Activated CD4-positive, alpha-beta T cell treated with anti-CD3 and anti-CD28 coated beads, Interleukin-2, amount 10 ng/mL, durations not matched to agents 7 days and 5 days (primary cell): ENCODE measurements at regions not wholly inside any gene's neighbourhood (a gene's known extent, or its start where the extent isn't known, plus 50 kb on each side); places are given as distances from the start of the nearest gene placed in this dataset.

Experiments
- CTCF ChIA-PET: fragments of 350-600 bp; sonication (Branson Sonifier 250); formaldehyde crosslinking; loops from one replicate; lab custom pipeline; 2021; ENCODE audit warnings: antibody characterized with exemption; lab: Charles Lee
- POLR2A ChIA-PET: fragments of 350-600 bp; sonication (Branson Sonifier 250); formaldehyde crosslinking; loops from one replicate; lab custom pipeline; 2021; ENCODE audit warnings: antibody characterized with exemption; lab: Charles Lee
- DNase-seq: peaks from one replicate; pipeline ENCODE4 v3.0.0-alpha.2; 2020
- H3K27ac Mint-ChIP-seq: one replicate; pipeline ENCODE4 v1.8.0; 2021; ENCODE audit warnings: mild to moderate bottlenecking, moderate library complexity, mixed read lengths
- H3K27me3 Mint-ChIP-seq: one replicate; pipeline ENCODE4 v1.8.0; 2021; ENCODE audit warnings: mixed read lengths
- H3K36me3 Mint-ChIP-seq: one replicate; pipeline ENCODE4 v1.8.0; 2021; ENCODE audit warnings: low read depth, mixed read lengths
- H3K4me1 Mint-ChIP-seq: one replicate; pipeline ENCODE4 v1.8.0; 2021; ENCODE audit warnings: mixed read lengths
- H3K4me3 Mint-ChIP-seq: one replicate; pipeline ENCODE4 v1.8.0; 2021; ENCODE audit warnings: mild to moderate bottlenecking, moderate library complexity, mixed read lengths
- H3K9me3 Mint-ChIP-seq: one replicate; pipeline ENCODE4 v1.8.0; 2021; ENCODE audit warnings: mixed read lengths

- no peak for DNase-seq
- no peaks in the 10 kb centered on the region for H3K9me3 Mint-ChIP-seq
- CTCF ChIA-PET, result no interaction called here
- H3K36me3 Mint-ChIP-seq, result no peaks in the 10 kb centered on the region
- H3K27me3 Mint-ChIP-seq, result peaks cover 3% of the 10 kb centered on the region
- H3K27ac Mint-ChIP-seq, result no peak overlapping the region
- no peaks in the 10 kb centered on the region for H3K4me1 Mint-ChIP-seq
- POLR2A ChIA-PET, result no interaction called here
- H3K4me3 Mint-ChIP-seq, result no peak overlapping the region
Measured at GRCh38 chr12:28949184-28949583, 199.9 kb upstream of the FAR2 start.

GRCh38 chr12:28950049-28950448 is 199.0 kb upstream of the FAR2 start:
- DNase-seq, result no peak
- POLR2A ChIA-PET, result no interaction called here
- H3K4me3 Mint-ChIP-seq, result no peak overlapping the region
- CTCF ChIA-PET, result no interaction called here
- H3K4me1 Mint-ChIP-seq, result no peaks in the 10 kb centered on the region
- no peaks in the 10 kb centered on the region for H3K9me3 Mint-ChIP-seq
- H3K27me3 Mint-ChIP-seq, result peaks cover 3% of the 10 kb centered on the region
- no peak overlapping the region for H3K27ac Mint-ChIP-seq
- H3K36me3 Mint-ChIP-seq, result no peaks in the 10 kb centered on the region

GRCh38 chr12:28951935-28952334 is 197.1 kb upstream of the FAR2 start:
- Mint-ChIP-seq H3K27ac (no peak overlapping the region), H3K9me3 (no peaks in the 10 kb centered on the region), H3K4me1 (no peaks in the 10 kb centered on the region), H3K4me3 (no peak overlapping the region), H3K27me3 (peaks cover 3% of the 10 kb centered on the region), H3K36me3 (no peaks in the 10 kb centered on the region)
- CTCF ChIA-PET, result no interaction called here
- DNase-seq, result no peak
- POLR2A ChIA-PET, result no interaction called here

- no peaks in the 10 kb centered on the region for H3K9me3 Mint-ChIP-seq
- H3K27me3 Mint-ChIP-seq, result peaks cover 7% of the 10 kb centered on the region
- CTCF ChIA-PET, result no interaction called here
- POLR2A ChIA-PET, result no interaction called here
- no peak overlapping the region for H3K4me3 Mint-ChIP-seq
- DNase-seq, result no peak
- H3K27ac Mint-ChIP-seq, result no peak overlapping the region
- no peaks in the 10 kb centered on the region for H3K36me3 Mint-ChIP-seq
- no peaks in the 10 kb centered on the region for H3K4me1 Mint-ChIP-seq
Measured at GRCh38 chr12:28954333-28954732, 194.7 kb upstream of the FAR2 start.

GRCh38 chr12:28955491-28955890 is 193.6 kb upstream of the FAR2 start:
- Mint-ChIP-seq H3K4me3 (no peak overlapping the region), H3K9me3 (no peaks in the 10 kb centered on the region), H3K27me3 (peaks cover 6% of the 10 kb centered on the region), H3K36me3 (no peaks in the 10 kb centered on the region), H3K4me1 (no peaks in the 10 kb centered on the region), H3K27ac (no peak overlapping the region)
- ChIA-PET POLR2A (no interaction called here), CTCF (no interaction called here)
- no peak for DNase-seq

- no peaks in the 10 kb centered on the region for H3K9me3 Mint-ChIP-seq
- H3K27ac Mint-ChIP-seq, result no peak overlapping the region
- CTCF ChIA-PET, result no interaction called here
Measured at GRCh38 chr12:28955931-28956330, 193.1 kb upstream of the FAR2 start.

GRCh38 chr12:28958553-28959195 is 190.4 kb upstream of the FAR2 start:
- Mint-ChIP-seq H3K9me3 (no peaks in the 10 kb centered on the region), H3K36me3 (no peaks in the 10 kb centered on the region), H3K27ac (no peak overlapping the region), H3K27me3 (peaks cover 6% of the 10 kb centered on the region), H3K4me3 (no peak overlapping the region), H3K4me1 (no peaks in the 10 kb centered on the region)
- POLR2A ChIA-PET, result no interaction called here
- DNase-seq, result no peak
- CTCF ChIA-PET, result no interaction called here

More at GRCh38 chr12:28955931-28956330, 193.1 kb upstream of the FAR2 start:
- POLR2A ChIA-PET, result no interaction called here
- no peaks in the 10 kb centered on the region for H3K36me3 Mint-ChIP-seq
- DNase-seq, result no peak
- H3K4me3 Mint-ChIP-seq, result no peak overlapping the region
- H3K4me1 Mint-ChIP-seq, result no peaks in the 10 kb centered on the region
- H3K27me3 Mint-ChIP-seq, result peaks cover 6% of the 10 kb centered on the region

GRCh38 chr12:28961948-28962384 is 187.1 kb upstream of the FAR2 start:
- ChIA-PET POLR2A (no interaction called here), CTCF (no interaction called here)
- no peak for DNase-seq
- H3K27ac Mint-ChIP-seq, result no peak overlapping the region
- no peaks in the 10 kb centered on the region for H3K36me3 Mint-ChIP-seq
- H3K9me3 Mint-ChIP-seq, result no peaks in the 10 kb centered on the region
- no peaks in the 10 kb centered on the region for H3K4me1 Mint-ChIP-seq
- peaks cover 5% of the 10 kb centered on the region for H3K27me3 Mint-ChIP-seq
- H3K4me3 Mint-ChIP-seq, result no peak overlapping the region

- Mint-ChIP-seq H3K4me1 (no peaks in the 10 kb centered on the region), H3K4me3 (no peak overlapping the region), H3K9me3 (no peaks in the 10 kb centered on the region), H3K27ac (no peak overlapping the region), H3K36me3 (no peaks in the 10 kb centered on the region), H3K27me3 (peaks cover 5% of the 10 kb centered on the region)
- CTCF ChIA-PET, result no interaction called here
- DNase-seq, result no peak
- POLR2A ChIA-PET, result no interaction called here
Measured at GRCh38 chr12:28963554-28963953, 185.5 kb upstream of the FAR2 start.

- no peak overlapping the region for H3K27ac Mint-ChIP-seq
- H3K27me3 Mint-ChIP-seq, result peaks cover 1% of the 10 kb centered on the region
- CTCF ChIA-PET, result no interaction called here
- H3K4me3 Mint-ChIP-seq, result no peak overlapping the region
- H3K36me3 Mint-ChIP-seq, result no peaks in the 10 kb centered on the region
- no peaks in the 10 kb centered on the region for H3K4me1 Mint-ChIP-seq
- no peak for DNase-seq
- no peaks in the 10 kb centered on the region for H3K9me3 Mint-ChIP-seq
- POLR2A ChIA-PET, result no interaction called here
Measured at GRCh38 chr12:28966046-28966780, 182.9 kb upstream of the FAR2 start.

- H3K4me1 Mint-ChIP-seq, result no peaks in the 10 kb centered on the region
- no peak for DNase-seq
- no peaks in the 10 kb centered on the region for H3K36me3 Mint-ChIP-seq
- POLR2A ChIA-PET, result no interaction called here
- H3K9me3 Mint-ChIP-seq, result no peaks in the 10 kb centered on the region
- no peak overlapping the region for H3K4me3 Mint-ChIP-seq
- H3K27ac Mint-ChIP-seq, result no peak overlapping the region
- peaks cover 1% of the 10 kb centered on the region for H3K27me3 Mint-ChIP-seq
- CTCF ChIA-PET, result no interaction called here
Measured at GRCh38 chr12:28967426-28967825, 181.7 kb upstream of the FAR2 start.

- POLR2A ChIA-PET, result no interaction called here
Measured at GRCh38 chr12:28973491-28973890, 175.6 kb upstream of the FAR2 start.

GRCh38 chr12:28974166-28974565 is 174.9 kb upstream of the FAR2 start:
- Mint-ChIP-seq H3K27ac (no peak overlapping the region), H3K36me3 (no peaks in the 10 kb centered on the region), H3K4me1 (no peaks in the 10 kb centered on the region), H3K27me3 (no peaks in the 10 kb centered on the region), H3K9me3 (no peaks in the 10 kb centered on the region), H3K4me3 (no peak overlapping the region)
- CTCF ChIA-PET, result no interaction called here
- DNase-seq, result no peak
- POLR2A ChIA-PET, result no interaction called here

More at GRCh38 chr12:28973491-28973890, 175.6 kb upstream of the FAR2 start:
- H3K27me3 Mint-ChIP-seq, result no peaks in the 10 kb centered on the region
- CTCF ChIA-PET, result no interaction called here
- no peak for DNase-seq
- H3K9me3 Mint-ChIP-seq, result no peaks in the 10 kb centered on the region
- no peak overlapping the region for H3K27ac Mint-ChIP-seq
- no peak overlapping the region for H3K4me3 Mint-ChIP-seq
- H3K36me3 Mint-ChIP-seq, result no peaks in the 10 kb centered on the region
- no peaks in the 10 kb centered on the region for H3K4me1 Mint-ChIP-seq

GRCh38 chr12:28974883-28975282 is 174.2 kb upstream of the FAR2 start:
- Mint-ChIP-seq H3K4me1 (no peaks in the 10 kb centered on the region), H3K27ac (no peak overlapping the region), H3K4me3 (no peak overlapping the region), H3K27me3 (no peaks in the 10 kb centered on the region), H3K9me3 (no peaks in the 10 kb centered on the region), H3K36me3 (no peaks in the 10 kb centered on the region)
- POLR2A ChIA-PET, result no interaction called here
- CTCF ChIA-PET, result no interaction called here
- no peak for DNase-seq
